Breast epithelium (tissue), 4 donors: ENCODE measurements at regions not wholly inside any gene's neighbourhood (a gene's known extent, or its start where the extent isn't known, plus 50 kb on each side); places are given as distances from the start of the nearest gene placed in this dataset.

Experiments used
- DNase-seq, 2 donors: peaks; one replicate each; pipeline ENCODE4 v3.0.0-alpha.2; 2019; ENCODE audit warnings: low spot score in 2 of 2
- H3K27ac ChIP-seq, 2 donors: fragments of 200-600 bp; sonication (generic) in 1 of 2; one replicate each; pipeline ENCODE4 v1.5.1; 2016 to 2019; ENCODE audit warnings: mild to moderate bottlenecking in 1 of 2
- H3K27me3 ChIP-seq, 2 donors: fragments of 200-600 bp; sonication (generic) in 1 of 2; one replicate each; pipeline versions ENCODE4 v1.5.1 to v1.6.0; 2017 to 2019; ENCODE audit warnings: control low read depth in 1 of 2, mild to moderate bottlenecking in 1 of 2
- H3K36me3 ChIP-seq: fragments of 200-600 bp; one replicate; pipeline ENCODE4 v1.5.1; 2019
- H3K4me1 ChIP-seq, 2 donors: fragments of 200-600 bp; sonication (generic); one replicate each; pipeline ENCODE4 v1.5.1; 2016 to 2019; ENCODE audit warnings: control low read depth in 1 of 2
- H3K4me3 ChIP-seq, 3 donors: fragments of 200-600 bp; sonication (generic); 1 replicate in 2 of 3; 2 replicates in 1 of 3; pipeline ENCODE4 v1.5.1; 2016 to 2019; ENCODE audit warnings: mild to moderate bottlenecking in 3 of 3, moderate library complexity in 2 of 3
- H3K9me3 ChIP-seq, 2 donors: fragments of 200-600 bp; sonication (generic) in 1 of 2; one replicate each; pipeline ENCODE4 v1.5.1; 2016 to 2019; ENCODE audit warnings: control low read depth in 1 of 2
- CTCF ChIP-seq, 3 donors: fragments of 450-650 bp; IDR thresholded peaks; one replicate each; pipeline ENCODE4 v1.5.1; 2016 to 2017; ENCODE audit warnings: antibody characterized with exemption in 3 of 3, mild to moderate bottlenecking in 3 of 3, moderate library complexity in 3 of 3
- POLR2A ChIP-seq: fragments of 450-650 bp; IDR thresholded peaks from one replicate; pipeline ENCODE4 v1.6.1; 2016; ENCODE audit warnings: antibody characterized with exemption, mild to moderate bottlenecking, moderate library complexity
- POLR2AphosphoS5 ChIP-seq, 3 donors: sonication (generic); formaldehyde crosslinking; IDR thresholded peaks; one replicate each; pipeline ENCODE4 v1.6.1; 2017; ENCODE audit warnings: antibody characterized with exemption in 3 of 3
- intact Hi-C: fragments of 100-400 bp; cut with DNase I; formaldehyde crosslinking; loops from one replicate; pipeline ENCODE4 v1.15.1; 2023; ENCODE audit warnings: low total_unique reads

- Histone ChIP-seq H3K27ac (no peak overlapping the region), H3K4me3 (no peak overlapping the region), H3K27me3 (no peaks in the 10 kb centered on the region), H3K9me3 (no peaks in the 10 kb centered on the region), H3K36me3 (no peaks in the 10 kb centered on the region), H3K4me1 (no peaks in the 10 kb centered on the region)
- DNase-seq = no peak
- intact Hi-C loops = no loop called here
- TF ChIP-seq POLR2AphosphoS5 (IDR thresholded peaks at IDR 0.05) (no peak), POLR2A (no peak), CTCF (IDR thresholded peaks at IDR 0.05) (no peak)
Measured at GRCh38 chr9:88694625-88695024, 159.6 kb downstream of the NXNL2 start.

GRCh38 chr9:88696501-88696900 is 161.5 kb downstream of the NXNL2 start:
- Histone ChIP-seq H3K4me3 (no peak overlapping the region), H3K9me3 (no peaks in the 10 kb centered on the region), H3K27ac (no peak overlapping the region), H3K4me1 (no peaks in the 10 kb centered on the region), H3K36me3 (no peaks in the 10 kb centered on the region), H3K27me3 (no peaks in the 10 kb centered on the region)
- no peak for DNase-seq
- TF ChIP-seq CTCF (IDR thresholded peaks at IDR 0.05) = no peak
- TF ChIP-seq POLR2A = no peak
- no peak for TF ChIP-seq POLR2AphosphoS5 (IDR thresholded peaks at IDR 0.05)
- intact Hi-C loops = no loop called here

GRCh38 chr9:88697764-88698432 is 162.9 kb downstream of the NXNL2 start:
- Histone ChIP-seq H3K36me3 (no peaks in the 10 kb centered on the region), H3K27me3 (no peaks in the 10 kb centered on the region), H3K4me1 (no peaks in the 10 kb centered on the region), H3K4me3 (no peak overlapping the region), H3K27ac (no peak overlapping the region), H3K9me3 (no peaks in the 10 kb centered on the region)
- intact Hi-C loops = no loop called here
- no peak for TF ChIP-seq POLR2AphosphoS5 (IDR thresholded peaks at IDR 0.05)
- TF ChIP-seq CTCF (IDR thresholded peaks at IDR 0.05) = no peak
- TF ChIP-seq POLR2A = no peak
- DNase-seq = no peak

- no peak for DNase-seq
- Histone ChIP-seq H3K27me3 (no peaks in the 10 kb centered on the region), H3K4me3 (no peak overlapping the region), H3K9me3 (no peaks in the 10 kb centered on the region), H3K36me3 (no peaks in the 10 kb centered on the region), H3K27ac (no peak overlapping the region), H3K4me1 (no peaks in the 10 kb centered on the region)
- intact Hi-C loops = loop anchor here (5.0 kb wide), 1 partner anchor 1171 kb away; no protein-coding TSS in a partner anchor
- TF ChIP-seq CTCF (IDR thresholded peaks at IDR 0.05) (no peak), POLR2AphosphoS5 (IDR thresholded peaks at IDR 0.05) (no peak), POLR2A (no peak)
Measured at GRCh38 chr9:88702985-88703384, 168.0 kb downstream of the NXNL2 start.

DNA sequence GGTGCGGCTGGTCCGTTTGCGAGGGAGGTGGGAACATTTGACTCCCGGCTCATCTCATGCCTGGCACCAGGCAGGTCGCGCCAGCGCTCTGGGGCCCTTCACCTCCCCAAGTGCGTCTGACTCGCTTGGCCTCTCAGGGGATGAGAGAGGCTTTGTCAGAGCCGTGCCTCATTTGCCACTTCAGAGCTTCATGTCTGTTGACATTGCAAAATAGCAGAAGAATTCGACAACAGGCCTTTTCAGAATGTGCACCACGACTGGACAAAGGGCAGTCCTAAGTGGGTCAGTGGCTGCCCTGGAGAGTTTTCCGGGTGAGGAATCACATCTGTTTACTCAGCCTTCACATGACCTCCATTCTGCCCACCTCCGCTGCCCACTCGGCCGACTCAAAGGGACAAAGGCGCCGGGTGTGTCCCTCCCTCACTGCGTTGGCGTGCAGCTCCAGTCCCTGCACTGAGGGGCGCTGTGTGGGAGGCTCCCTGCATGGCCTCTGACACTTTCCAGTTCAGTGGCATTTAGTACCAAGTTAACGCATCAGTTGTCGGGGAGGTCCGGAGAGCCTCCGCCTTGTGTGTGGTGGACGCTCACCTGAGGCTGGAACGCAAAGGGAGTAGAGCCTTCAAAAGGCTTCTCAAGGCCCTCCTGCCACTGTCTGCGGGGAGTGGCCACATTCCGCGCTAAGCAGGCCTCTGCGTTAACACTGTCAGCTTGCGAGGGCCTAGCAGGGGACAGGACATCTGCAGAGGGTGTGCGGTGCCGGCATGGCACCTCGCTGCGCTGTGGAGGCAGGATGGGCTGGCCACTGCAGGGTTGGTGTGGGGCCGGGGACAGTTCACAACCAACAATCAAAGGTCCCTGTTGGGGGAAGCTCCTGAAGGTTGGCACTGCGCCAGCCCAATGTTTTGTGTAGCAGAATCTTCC is 171.5 kb downstream of the NXNL2 start:
- Histone ChIP-seq H3K27ac (no peak overlapping the region), H3K9me3 (no peaks in the 10 kb centered on the region), H3K36me3 (no peaks in the 10 kb centered on the region), H3K27me3 (no peaks in the 10 kb centered on the region), H3K4me3 (no peak overlapping the region), H3K4me1 (no peaks in the 10 kb centered on the region)
- TF ChIP-seq POLR2A (no peak), POLR2AphosphoS5 (IDR thresholded peaks at IDR 0.05) (no peak), CTCF (IDR thresholded peaks at IDR 0.05) (no peak)
- intact Hi-C loops = no loop called here
- DNase-seq = no peak
